ENCODE measurements at regions not wholly inside any gene's neighbourhood (a gene's known extent, or its start where the extent isn't known, plus 50 kb on each side); places are given as distances from the start of the nearest gene placed in this dataset.

GRCh38 chrX:40484408-40485091 lies 96.2 kb upstream of the ATP6AP2 start:
- Histone ChIP-seq H3K27me3 (ENCODE audit: control insufficient read depth in 1 of 2, insufficient read depth in 2 of 2, low read length in 2 of 2) (no peaks in the 10 kb centered on the region), H3K36me3 (replicated peaks in 1 of 2; ENCODE audit: control insufficient read depth in 1 of 2, insufficient read depth in 2 of 2, low read length in 2 of 2) (no peaks in the 10 kb centered on the region), H3K27ac (ENCODE audit: extremely low read length, insufficient read depth, low read length) (no peak overlapping the region), H3K4me1 (ENCODE audit: insufficient read depth, low read length) (no peaks in the 10 kb centered on the region), H3K9ac (ENCODE audit: insufficient read depth, low read depth, low read length) (no peak overlapping the region), H2AFZ (ENCODE audit: low read length) (no peak overlapping the region), H4K20me1 (ENCODE audit: insufficient read depth, low read length) (no peaks in the 10 kb centered on the region), H3K4me3 (replicated peaks in 1 of 3; ENCODE audit: insufficient read depth in 1 of 3, low read depth in 2 of 3, low read length in 3 of 3) (no peak overlapping the region), H3K9me3 (ENCODE audit: low read length) (no peaks in the 10 kb centered on the region), H3K79me2 (ENCODE audit: insufficient read depth, low read length) (no peaks in the 10 kb centered on the region), H3K4me2 (ENCODE audit: low read depth, low read length) (no peak overlapping the region)
- 31% methylated on average over 8 of the region's 8 CpGs for WGBS (ENCODE audit: low lambda C conversion rate)
- CTCF ChIA-PET (ENCODE audit: low intra/inter-chr PET ratio, low total read pairs) = no interaction called here
- POLR2A ChIA-PET = no interaction called here
- BruUV-seq (replicated peaks) = no TSS peak
- intact Hi-C loops (cut with micrococcal nuclease; ENCODE audit: unreplicated experiment) = no loop called here
- FAIRE-seq (no peak), ATAC-seq (no peak), DNase-seq (ENCODE audit: low spot score) (no peak)
- in situ Hi-C loops (cut with HindIII; ENCODE audit: extremely low pct_ligation_motif_present, low pct_unique_long_range_greater_than_20kb) = no loop called here
- TF ChIP-seq ETV5 (CRISPR knock-in tag; IDR thresholded peaks at IDR 0.05; ENCODE audit: borderline replicate concordance) (no peak), YEATS2 (CRISPR knock-in tag; IDR thresholded peaks at IDR 0.05; ENCODE audit: borderline replicate concordance) (no peak), KLF16 (CRISPR knock-in tag; IDR thresholded peaks at IDR 0.05) (no peak), ZKSCAN8 (CRISPR knock-in tag; IDR thresholded peaks at IDR 0.05; ENCODE audit: borderline replicate concordance) (no peak), ZFP82 (CRISPR knock-in tag; IDR thresholded peaks at IDR 0.05; ENCODE audit: borderline replicate concordance) (no peak), HDAC6 (IDR thresholded peaks at IDR 0.05; ENCODE audit: low read depth, low read length) (no peak), TBX2 (CRISPR knock-in tag; IDR thresholded peaks at IDR 0.05; ENCODE audit: borderline replicate concordance) (no peak), HOXD1 (CRISPR knock-in tag; IDR thresholded peaks at IDR 0.05) (no peak), FOXC1 (CRISPR knock-in tag; IDR thresholded peaks at IDR 0.05; ENCODE audit: borderline replicate concordance) (no peak), ZNF562 (CRISPR knock-in tag; IDR thresholded peaks at IDR 0.05; ENCODE audit: borderline replicate concordance) (no peak), ZNF883 (CRISPR knock-in tag; IDR thresholded peaks at IDR 0.05; ENCODE audit: not compliant biosample characterization) (no peak), GTF2F1 (IDR thresholded peaks at IDR 0.05; ENCODE audit: low read length) (no peak), ZNF333 (CRISPR knock-in tag; IDR thresholded peaks at IDR 0.05; ENCODE audit: borderline replicate concordance) (no peak), KLF13 (CRISPR knock-in tag; IDR thresholded peaks at IDR 0.05) (no peak), KLF9 (CRISPR knock-in tag; IDR thresholded peaks at IDR 0.05; ENCODE audit: low read depth) (no peak), ZNF570 (CRISPR knock-in tag; IDR thresholded peaks at IDR 0.05; ENCODE audit: borderline replicate concordance) (no peak), IKZF4 (CRISPR knock-in tag; IDR thresholded peaks at IDR 0.05; ENCODE audit: borderline replicate concordance, low read depth, not compliant biosample characterization) (no peak), TRIM24 (CRISPR knock-in tag; IDR thresholded peaks at IDR 0.05) (no peak), E2F1 (CRISPR knock-in tag; IDR thresholded peaks at IDR 0.05) (no peak)
- TF ChIP-seq, protein P1, sequence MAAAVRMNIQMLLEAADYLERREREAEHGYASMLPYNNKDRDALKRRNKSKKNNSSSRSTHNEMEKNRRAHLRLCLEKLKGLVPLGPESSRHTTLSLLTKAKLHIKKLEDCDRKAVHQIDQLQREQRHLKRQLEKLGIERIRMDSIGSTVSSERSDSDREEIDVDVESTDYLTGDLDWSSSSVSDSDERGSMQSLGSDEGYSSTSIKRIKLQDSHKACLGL (CRISPR knock-in tag; IDR thresholded peaks at IDR 0.05) = no peak

Measured in HepG2 (cell line).